DND-41 (cell line): ENCODE measurements at regions not wholly inside any gene's neighbourhood (a gene's known extent, or its start where the extent isn't known, plus 50 kb on each side); places are given as distances from the start of the nearest gene placed in this dataset.

ENCODE experiments used
- ATAC-seq: fragments of 200-7000 bp; cut with Tn5 transposase; 3 replicates; pipeline ENCODE4 v1.9.1; 2021; ENCODE audit warnings: low read depth; ENCODE audit not compliant: insufficient read depth
- DNase-seq: peaks from one replicate; pipeline ENCODE4 v3.0.0-alpha.2; 2020
- H2AFZ ChIP-seq: 2 replicates; pipeline ENCODE4 v1.6.0; 2012; ENCODE audit warnings: low read depth, low read length
- H3K27ac ChIP-seq: 2 replicates; pipeline ENCODE4 v1.5.1; 2012; ENCODE audit warnings: low read length, inconsistent platforms
- H3K27me3 ChIP-seq: fragments of 200-600 bp; sonication (generic); 2 replicates; pipeline ENCODE4 v1.6.0; 2012; ENCODE audit warnings: low read length, mild to moderate bottlenecking, inconsistent platforms; ENCODE audit not compliant: insufficient read depth, poor library complexity
- H3K36me3 ChIP-seq: 2 replicates; pipeline ENCODE4 v1.5.1; 2012; ENCODE audit warnings: low read length, inconsistent platforms; ENCODE audit not compliant: insufficient read depth
- H3K4me1 ChIP-seq: 2 replicates; pipeline ENCODE4 v1.5.1; 2012; ENCODE audit warnings: mild to moderate bottlenecking, low read length; ENCODE audit not compliant: insufficient read depth
- H3K4me2 ChIP-seq: 2 replicates; pipeline ENCODE4 v1.6.0; 2012; ENCODE audit warnings: mild to moderate bottlenecking, moderate library complexity, low read length, inconsistent platforms; ENCODE audit not compliant: insufficient read depth
- H3K4me3 ChIP-seq, 2 experiments: fragments of 200-600 bp in 1 of 2; shearing (Covaris generic) in 1 of 2; 2 replicates each; pipeline ENCODE4 v1.5.1; 2012 to 2016; ENCODE audit warnings: inconsistent platforms in 2 of 2, low read length in 2 of 2, mild to moderate bottlenecking in 2 of 2, low read depth in 1 of 2, moderate library complexity in 1 of 2
- H3K79me2 ChIP-seq: 2 replicates; pipeline ENCODE4 v1.6.0; 2012; ENCODE audit warnings: low read length, inconsistent platforms; ENCODE audit not compliant: insufficient read depth
- H3K9ac ChIP-seq: 2 replicates; pipeline ENCODE4 v1.6.0; 2012; ENCODE audit warnings: low read depth, mild to moderate bottlenecking, inconsistent platforms, low read length, moderate library complexity
- H3K9me3 ChIP-seq: 2 replicates; pipeline ENCODE4 v1.5.1; 2012; ENCODE audit warnings: low read length, moderate library complexity, mild to moderate bottlenecking, inconsistent platforms; ENCODE audit not compliant: insufficient read depth, severe bottlenecking
- H4K20me1 ChIP-seq: 2 replicates; pipeline ENCODE4 v1.6.0; 2012; ENCODE audit warnings: low read length; ENCODE audit not compliant: insufficient read depth
- EZH2 ChIP-seq: IDR thresholded peaks from 3 replicates; pipeline ENCODE4 v1.6.1; 2012; ENCODE audit warnings: borderline replicate concordance, low read depth, mild to moderate bottlenecking, moderate library complexity, low read length, inconsistent platforms; ENCODE audit not compliant: severe bottlenecking
- TF ChIP-seq, protein P1 (sequence below): IDR thresholded peaks from 2 replicates; pipeline ENCODE4 v1.5.1; 2012; ENCODE audit warnings: borderline replicate concordance, low read length, moderate library complexity, mild to moderate bottlenecking; ENCODE audit not compliant: poor library complexity, severe bottlenecking; ENCODE audit errors: extremely low read depth

DNA sequence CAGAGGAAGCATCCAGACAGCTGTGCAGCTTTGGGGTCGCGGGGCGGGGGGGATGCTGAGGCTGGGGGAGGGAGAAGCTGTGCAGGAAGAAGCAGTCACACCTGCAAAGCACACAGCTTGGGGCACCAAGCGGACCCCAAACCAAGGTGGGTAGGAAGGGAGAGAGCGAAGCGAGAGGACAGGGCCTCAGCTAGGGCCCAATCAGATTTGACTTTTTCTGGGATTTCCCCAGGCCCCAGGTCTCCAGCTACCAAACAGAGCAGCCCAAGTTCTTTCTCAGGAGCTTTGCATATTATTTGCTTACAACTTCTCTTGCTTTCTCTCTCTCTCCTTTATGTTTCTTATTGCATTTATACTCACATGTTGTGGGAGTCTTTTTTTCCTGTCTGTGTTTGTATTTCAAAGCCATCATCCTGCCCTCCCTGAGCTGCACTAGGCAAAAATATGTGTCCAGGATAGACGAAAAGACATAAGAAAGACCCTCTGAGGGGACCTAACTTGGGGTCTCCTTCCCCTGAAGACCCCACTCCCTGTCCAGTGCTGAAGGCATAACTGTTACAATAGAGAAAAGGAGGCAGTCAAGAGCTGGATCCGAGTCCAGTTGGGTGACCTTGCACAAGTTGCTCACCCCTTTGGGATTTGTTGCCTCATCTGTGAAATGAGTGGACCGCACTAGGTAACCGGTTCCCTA lies 50.6 kb upstream of the SMNDC1 start:
- H2AFZ ChIP-seq = no peak overlapping the region
- H3K4me1 ChIP-seq = no peaks in the 10 kb centered on the region
- H3K9me3 ChIP-seq = no peaks in the 10 kb centered on the region
- TF ChIP-seq, protein P1, sequence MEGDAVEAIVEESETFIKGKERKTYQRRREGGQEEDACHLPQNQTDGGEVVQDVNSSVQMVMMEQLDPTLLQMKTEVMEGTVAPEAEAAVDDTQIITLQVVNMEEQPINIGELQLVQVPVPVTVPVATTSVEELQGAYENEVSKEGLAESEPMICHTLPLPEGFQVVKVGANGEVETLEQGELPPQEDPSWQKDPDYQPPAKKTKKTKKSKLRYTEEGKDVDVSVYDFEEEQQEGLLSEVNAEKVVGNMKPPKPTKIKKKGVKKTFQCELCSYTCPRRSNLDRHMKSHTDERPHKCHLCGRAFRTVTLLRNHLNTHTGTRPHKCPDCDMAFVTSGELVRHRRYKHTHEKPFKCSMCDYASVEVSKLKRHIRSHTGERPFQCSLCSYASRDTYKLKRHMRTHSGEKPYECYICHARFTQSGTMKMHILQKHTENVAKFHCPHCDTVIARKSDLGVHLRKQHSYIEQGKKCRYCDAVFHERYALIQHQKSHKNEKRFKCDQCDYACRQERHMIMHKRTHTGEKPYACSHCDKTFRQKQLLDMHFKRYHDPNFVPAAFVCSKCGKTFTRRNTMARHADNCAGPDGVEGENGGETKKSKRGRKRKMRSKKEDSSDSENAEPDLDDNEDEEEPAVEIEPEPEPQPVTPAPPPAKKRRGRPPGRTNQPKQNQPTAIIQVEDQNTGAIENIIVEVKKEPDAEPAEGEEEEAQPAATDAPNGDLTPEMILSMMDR = no peak
- TF ChIP-seq EZH2 = no peak
- H3K27me3 ChIP-seq = peaks cover 1% of the 10 kb centered on the region
- no peak overlapping the region for H3K4me2 ChIP-seq
- H3K27ac ChIP-seq = no peak overlapping the region
- H3K9ac ChIP-seq = no peak overlapping the region
- DNase-seq (no peak), ATAC-seq (no peak)
- H3K4me3 ChIP-seq = no peak overlapping the region
- H4K20me1 ChIP-seq = no peaks in the 10 kb centered on the region
- H3K36me3 ChIP-seq = no peaks in the 10 kb centered on the region
- no peaks in the 10 kb centered on the region for H3K79me2 ChIP-seq

DNA sequence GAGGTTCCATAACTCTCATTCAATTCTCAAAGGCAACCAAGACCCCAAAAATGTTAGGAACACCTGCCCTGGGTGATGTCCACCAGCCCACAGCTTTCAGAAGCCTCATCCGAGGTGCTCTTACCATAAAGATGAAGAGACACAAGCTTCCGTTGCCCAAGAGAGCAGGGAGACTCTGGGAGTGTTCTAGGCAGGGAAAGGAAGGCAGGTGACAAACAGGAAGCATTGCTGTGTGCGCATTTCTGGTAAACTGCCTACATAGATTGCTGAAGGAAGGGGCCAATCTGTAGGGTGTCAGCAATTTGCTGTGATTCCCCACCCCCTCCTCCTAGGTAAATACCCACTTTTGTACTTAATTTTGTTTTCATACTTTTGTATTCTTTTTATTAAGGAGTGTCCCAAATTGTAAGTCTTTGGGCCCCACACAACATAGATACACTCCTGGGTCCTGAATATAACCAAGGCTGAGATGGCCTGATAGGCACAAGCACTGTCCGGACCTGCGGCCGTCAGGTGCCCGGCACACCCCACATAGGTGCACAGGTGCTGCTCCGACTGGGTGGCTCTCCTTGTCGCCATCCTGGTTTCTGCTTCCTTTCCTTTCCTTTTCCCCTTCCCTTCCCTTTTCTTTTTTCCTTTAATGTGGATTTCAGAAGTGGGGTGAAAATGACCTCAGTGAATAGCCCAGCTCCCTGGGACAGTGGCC lies 51.4 kb upstream of the SMNDC1 start:
- Histone ChIP-seq H4K20me1 (no peaks in the 10 kb centered on the region), H3K4me3 (no peak overlapping the region), H3K4me1 (no peaks in the 10 kb centered on the region), H3K9ac (no peak overlapping the region), H3K4me2 (no peak overlapping the region), H2AFZ (no peak overlapping the region), H3K79me2 (no peaks in the 10 kb centered on the region), H3K27ac (no peak overlapping the region), H3K27me3 (no peaks in the 10 kb centered on the region), H3K9me3 (no peaks in the 10 kb centered on the region), H3K36me3 (no peaks in the 10 kb centered on the region)
- no peak for TF ChIP-seq EZH2
- TF ChIP-seq, protein P1 = no peak
- no peak for DNase-seq
- no peak for ATAC-seq

DNA sequence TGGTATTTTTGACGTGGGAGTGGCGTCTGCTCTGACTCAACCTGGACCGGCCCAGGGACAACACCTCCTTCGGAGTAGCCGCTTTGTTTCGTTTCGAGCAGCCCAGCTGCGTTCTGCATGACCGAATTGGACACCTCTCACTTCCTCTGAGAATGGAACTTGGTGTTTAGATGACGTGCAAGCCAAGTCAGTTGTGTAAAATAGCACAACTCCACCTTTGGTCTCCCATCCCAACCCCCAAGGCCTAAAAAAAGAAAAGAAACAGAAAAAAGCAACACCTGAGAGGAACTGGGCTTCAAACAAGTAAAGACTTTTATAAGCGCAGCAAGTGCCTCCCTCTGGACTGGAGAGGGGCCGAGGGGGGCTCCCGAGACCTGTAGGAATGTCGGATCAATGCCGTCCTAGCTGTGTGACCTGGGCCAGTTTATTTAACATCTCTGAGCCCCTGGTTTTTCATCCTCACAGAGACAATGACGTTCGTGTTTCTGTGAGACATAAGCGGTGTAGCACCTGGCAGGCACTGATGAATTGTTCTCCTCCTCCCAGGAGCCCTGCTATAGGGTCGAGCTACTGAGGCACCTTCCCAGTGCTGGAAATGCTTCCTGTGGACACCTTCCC lies 52.0 kb upstream of the SMNDC1 start:
- H3K9ac ChIP-seq = no peak overlapping the region

More for the DNA sequence above, 52.0 kb upstream of the SMNDC1 start:
- Histone ChIP-seq H3K27me3 (no peaks in the 10 kb centered on the region), H3K36me3 (no peaks in the 10 kb centered on the region), H3K4me1 (no peaks in the 10 kb centered on the region), H3K9me3 (no peaks in the 10 kb centered on the region), H4K20me1 (no peaks in the 10 kb centered on the region), H3K4me2 (no peak overlapping the region), H2AFZ (no peak overlapping the region), H3K79me2 (no peaks in the 10 kb centered on the region), H3K27ac (no peak overlapping the region), H3K4me3 (no peak overlapping the region)
- ATAC-seq (no peak), DNase-seq (no peak)
- TF ChIP-seq, protein P1 = no peak
- TF ChIP-seq EZH2 = no peak
